ENCODE measurements at regions not wholly inside any gene's neighbourhood (a gene's known extent, or its start where the extent isn't known, plus 50 kb on each side); places are given as distances from the start of the nearest gene placed in this dataset.
A peak's percentile ranks its signal among the peaks of the same experiment; 100 is the strongest.
"Not testable (repeated sequence)": the region's sequence is repeated elsewhere in the genome, so short reads cannot be mapped to it uniquely, and the experiment has no call there.

DNA sequence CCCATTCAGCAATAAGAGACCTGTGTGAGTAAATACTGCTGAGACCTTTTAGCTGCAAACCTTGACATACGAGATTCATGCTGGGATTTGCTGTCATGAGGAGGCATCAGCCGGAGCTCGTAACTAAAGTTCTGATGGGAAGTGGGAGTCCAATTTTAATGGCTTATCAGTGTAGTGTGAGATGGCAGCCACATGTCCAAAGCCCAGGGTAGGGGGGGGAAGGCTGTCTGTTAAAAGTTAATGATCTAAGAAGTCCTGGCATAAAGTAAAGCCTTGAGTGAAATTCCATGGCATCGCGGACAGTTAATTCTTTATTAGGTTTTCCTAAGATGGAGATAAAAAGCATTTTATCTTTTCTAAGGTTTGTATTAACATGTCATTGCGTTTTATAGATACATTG is 240.0 kb downstream of the AACS start:
- no peak for DNase-seq (ENCODE audit: low read depth in 2 of 2)

DNA sequence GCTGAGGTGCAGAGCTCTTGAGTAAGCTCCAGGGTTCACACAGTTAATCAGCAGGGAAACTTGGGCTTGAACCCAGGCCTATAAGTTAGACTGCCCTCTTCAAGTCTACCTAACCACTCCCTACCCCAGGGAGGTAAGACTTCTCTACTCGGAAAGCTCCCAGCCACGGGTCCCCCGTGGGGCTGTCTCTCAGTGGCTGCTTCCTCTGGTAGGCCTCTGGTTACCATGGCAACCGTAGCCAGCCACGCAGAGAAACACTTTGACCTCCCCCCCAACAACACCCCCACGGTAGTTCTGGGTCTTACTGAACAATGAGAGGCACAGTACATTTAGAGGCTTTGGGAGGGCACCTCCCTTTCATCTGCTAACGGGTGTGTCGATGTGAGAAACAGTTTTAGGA is 245.2 kb downstream of the AACS start:
- no peak for DNase-seq (ENCODE audit: low read depth in 2 of 2)

DNA sequence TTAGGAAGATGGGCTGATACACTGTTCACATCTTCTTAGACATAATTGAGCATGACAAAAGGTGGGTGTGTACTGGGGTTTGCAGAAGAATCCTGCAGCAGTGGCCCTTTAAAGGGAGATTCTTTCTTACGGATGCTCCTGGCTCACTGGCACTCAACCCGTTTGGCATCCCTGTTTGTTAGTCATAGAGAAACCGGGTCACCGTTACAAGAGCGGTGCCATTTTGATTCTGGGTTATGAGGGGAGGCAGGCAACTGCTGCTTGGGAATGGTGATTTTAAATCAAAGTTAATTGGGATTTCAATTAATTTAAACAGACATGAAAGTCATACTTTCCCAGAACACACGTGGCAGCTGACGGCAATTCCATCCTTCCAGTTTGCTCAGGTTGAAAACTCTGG is 245.8 kb downstream of the AACS start:
- no peak for DNase-seq (ENCODE audit: low read depth in 2 of 2)

DNA sequence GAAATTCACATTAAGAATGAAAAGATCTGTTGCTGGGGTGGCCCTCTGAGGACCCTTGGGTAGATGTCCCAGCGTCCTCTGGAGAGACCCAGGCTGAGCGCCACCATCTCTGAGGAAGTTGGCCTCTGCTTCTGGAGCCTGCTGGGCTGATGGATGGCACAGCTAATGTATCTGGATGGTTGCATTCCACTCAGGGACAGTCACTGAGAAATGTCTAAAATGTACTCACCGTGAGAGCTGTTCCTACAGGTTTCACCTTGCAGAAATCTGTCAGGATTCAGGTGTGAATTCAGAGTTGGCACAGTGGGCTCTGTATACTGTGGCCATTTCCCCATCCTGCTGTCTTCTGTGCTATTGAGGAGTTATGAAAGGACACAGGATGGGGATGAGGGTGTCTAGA is 247.2 kb downstream of the AACS start:
- no peak for DNase-seq (ENCODE audit: low read depth in 2 of 2)

DNA sequence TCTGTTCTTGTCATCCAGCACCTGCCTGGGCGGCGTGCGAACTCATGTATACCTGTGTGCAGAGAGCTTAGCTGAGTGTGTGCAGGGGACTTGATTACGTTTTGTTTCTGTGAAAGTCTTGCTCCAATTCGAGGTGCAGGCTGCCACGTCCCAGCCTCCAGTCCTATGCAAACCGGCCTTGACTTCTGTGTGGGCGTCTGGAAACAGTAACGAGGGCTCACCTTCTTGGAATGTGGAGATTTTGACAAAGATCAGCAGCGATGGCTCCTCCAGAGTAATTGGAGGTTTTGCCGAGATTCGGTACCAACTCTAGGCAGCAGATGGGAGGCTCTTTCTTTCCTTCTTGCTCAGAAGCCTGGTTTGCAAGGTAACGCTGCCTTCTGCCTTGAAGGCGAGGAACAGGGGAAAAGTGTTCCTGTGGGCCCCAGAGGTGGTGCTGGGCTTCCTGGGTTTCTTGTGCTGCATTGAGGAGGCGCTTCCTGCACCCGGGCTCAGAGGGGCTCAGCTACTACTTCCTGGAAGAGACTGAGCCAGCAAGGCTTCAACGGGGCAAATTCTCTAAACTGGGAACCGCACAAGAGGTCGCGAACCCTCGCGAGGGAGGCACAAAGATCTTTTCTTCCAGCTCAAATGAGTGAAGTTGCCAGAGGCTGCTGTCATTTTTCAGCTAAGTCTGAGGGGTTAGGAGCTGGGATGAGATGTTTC is 249.0 kb downstream of the AACS start:
- DNase-seq (ENCODE audit: low read depth in 2 of 2) = no peak

DNA sequence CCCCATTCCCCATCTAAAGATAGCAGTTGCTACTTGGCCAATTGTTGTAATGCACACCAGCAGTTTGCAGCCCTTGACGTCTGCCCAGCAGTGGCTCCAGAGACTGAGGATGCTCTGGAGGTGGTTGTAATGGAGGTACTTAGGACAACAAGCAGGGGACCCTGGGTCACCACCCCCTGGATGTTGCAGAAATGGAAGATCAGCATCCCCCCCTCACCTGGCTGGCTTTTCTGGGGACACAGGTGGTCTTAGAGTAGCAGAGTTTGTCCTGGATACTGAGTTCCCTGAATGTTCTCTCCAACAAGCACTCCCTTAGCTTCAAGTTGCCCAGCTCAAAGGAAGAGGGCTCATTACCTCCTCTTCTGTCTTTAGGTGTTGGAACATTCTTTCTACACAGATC is 250.5 kb downstream of the AACS start:
- DNase-seq (ENCODE audit: low read depth in 2 of 2) = no peak

DNA sequence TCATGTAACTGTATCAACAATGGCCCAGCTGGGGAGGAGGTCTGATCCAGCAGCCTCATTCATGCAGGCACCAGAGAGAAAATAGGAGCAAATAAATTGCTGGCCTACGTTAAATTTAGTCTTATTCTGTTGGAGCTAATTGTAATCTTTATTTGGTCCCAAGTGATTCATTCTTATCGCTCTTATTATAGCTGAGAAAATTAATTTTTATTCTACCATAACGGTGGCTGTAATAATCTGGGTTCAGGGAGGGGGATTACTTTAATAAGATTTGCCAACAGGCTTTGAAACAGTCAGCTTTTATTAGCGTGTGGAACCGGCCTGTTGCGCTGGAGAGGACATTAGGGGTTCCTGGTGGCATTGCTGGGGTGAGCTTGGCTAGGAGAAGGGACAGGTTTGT is 254.9 kb downstream of the AACS start:
- no peak for DNase-seq (ENCODE audit: low read depth in 2 of 2)

DNA sequence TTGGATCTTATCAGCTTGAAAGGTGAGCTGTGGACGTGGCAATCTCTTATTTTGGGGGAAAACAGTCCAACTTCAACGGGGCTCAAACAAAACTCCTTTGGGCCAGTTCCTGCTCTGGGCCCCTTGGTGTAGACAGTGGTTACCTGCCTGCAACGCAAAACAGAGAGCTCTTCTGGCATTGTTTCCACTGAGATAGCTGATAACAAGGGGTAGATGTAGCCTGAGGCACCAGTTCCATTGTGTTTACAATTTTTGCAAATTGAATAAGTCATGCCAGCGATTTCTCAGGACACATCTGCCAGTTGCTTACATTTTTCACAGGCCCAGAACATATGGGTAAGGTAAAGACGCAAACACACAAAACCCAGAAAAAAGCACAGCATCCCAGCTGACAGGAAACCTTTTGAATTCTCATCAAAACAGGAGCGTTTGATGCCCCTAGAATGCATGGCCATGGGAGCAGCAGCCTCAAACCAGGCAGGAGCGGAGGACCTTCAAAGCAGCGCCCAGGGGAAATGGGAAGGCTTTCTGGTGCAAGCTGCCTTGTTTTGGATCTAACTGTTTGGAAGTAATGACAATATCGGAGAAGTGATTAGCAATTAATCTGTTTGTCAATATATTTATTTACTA is 259.7 kb downstream of the AACS start:
- no peak for DNase-seq (ENCODE audit: low read depth in 2 of 2)

DNA sequence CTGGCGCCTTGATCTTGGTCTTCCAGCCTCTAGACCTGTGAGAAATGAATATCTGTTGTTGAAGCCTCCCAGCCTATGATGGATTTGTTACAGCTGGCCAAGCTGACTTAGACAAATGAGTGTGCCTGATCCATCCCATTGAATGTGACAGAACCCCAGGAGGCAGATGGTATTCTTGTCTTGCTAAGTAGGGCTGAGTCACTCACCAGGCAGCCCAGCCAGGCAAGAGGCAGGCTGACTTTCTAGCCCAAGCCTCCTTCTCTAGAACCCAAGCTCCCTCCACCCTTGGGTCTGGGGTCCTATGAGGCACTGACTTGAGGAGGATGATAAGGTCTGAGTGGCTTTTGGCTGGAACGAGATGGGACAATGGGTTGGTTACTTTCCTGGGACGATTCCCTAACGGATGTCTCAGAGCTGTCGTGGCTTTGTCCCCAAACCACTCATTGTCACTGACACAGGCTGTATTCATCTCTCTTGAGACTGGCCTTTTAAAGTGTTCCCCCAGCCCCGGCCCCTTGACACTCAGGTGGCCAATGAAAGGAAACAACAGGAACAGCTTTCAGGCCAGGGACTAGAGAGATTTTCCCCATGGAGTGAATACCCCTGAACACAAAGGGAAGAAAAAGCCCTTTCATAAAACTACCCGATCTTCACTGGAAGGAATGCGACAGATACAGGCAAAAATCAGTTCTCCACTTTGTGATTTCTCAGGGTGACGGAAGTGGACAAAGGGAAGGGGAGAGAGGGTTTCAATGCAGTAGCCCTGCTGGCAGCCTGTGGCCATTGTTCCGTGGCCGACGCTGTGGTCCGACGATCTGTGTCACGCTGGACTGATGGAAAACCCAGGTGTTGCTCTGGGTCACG is 264.2 kb downstream of the AACS start:
- no peak for DNase-seq (ENCODE audit: low read depth in 2 of 2)

DNA sequence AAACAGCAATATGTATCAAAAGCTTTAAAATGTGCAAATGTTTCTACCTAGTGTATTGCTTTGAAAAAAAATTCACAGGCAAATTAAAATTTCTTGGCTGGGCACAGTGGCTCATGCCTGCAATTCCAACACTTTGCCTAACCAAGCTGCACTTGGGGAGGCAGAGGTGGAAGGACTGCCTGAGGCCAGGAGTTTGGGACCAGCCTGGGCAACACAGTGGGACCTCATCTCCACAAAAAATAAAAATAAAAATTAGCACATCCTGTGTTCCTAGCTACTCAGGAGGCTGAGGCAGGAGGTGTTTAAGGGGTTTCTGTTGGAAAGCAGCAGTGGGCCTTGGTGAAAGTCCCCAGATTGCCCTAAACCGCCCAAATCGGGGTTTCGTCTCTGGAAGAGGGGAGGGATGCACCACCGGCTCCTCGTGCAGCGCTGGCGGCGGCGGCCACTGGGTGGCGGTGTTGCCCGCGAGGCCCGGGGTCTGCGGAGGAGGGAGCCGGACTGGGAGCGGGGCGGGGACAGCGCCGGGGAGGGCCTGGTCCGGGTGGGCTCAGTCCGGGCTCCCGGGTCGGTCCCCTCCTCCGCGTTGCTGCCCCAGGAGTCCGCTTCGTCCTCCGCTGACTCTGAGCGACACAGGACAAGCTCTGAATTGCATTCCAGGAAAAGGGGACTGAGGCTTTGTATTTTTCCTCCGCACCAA is 265.6 kb downstream of the AACS start:
- DNase-seq (ENCODE audit: low read depth in 2 of 2) = peak in 1 of 2 donors; percentile 29

DNA sequence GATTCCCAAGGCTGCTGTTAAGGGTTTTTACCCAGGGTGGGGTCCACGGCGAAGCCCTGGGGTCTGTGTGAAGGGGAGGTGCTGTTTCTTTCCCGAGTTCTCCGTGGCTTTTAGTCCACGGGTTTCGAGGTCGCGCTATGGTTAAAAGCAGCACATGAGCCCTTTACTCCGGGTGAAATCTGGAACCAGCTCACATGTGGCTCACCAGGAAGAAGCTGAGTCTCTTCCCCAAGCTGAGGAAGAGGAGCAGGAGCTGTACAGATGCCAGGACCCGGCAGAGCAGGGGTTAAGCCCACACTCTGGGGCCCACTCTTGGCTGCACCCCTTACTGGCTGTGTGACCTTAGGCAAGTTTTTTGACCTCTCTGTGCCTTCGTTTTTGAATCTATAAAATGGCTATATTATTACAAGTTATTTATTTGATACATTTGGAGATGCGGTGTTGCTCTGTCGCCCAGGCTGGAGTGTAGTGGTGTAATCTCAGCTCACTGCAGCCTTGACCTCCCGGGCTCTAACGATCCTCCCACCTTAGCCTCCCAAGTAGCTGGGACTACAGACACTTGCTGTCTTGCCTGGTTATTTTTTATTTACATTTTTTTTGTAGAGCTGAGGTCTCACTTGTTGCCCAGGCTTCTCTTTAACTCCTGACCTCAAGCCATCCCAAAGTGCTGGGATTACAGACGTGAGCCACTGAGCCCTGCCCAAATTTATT is 266.3 kb downstream of the AACS start:
- DNase-seq (ENCODE audit: low read depth in 2 of 2) = no peak

DNA sequence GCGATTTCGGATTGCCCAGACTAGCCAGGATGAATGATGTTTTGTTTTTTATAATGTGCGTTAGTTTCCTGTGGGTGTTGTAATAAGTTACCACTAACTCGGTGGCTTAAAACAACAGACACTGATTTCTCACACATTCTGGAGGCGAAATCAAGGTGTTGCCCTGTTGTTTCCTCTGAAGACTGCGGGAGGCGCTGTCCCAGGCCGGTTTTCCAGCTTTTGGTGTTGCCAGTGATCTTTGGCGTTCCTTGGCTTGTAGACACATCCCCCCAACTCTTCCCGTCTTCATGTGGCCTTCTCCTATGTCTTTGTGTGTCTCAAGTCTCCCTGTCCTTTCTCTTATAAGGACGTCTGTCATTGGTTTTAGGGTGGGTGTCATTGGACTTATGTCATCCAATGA is 267.7 kb downstream of the AACS start:
- DNase-seq (ENCODE audit: low read depth in 2 of 2) = no peak

DNA sequence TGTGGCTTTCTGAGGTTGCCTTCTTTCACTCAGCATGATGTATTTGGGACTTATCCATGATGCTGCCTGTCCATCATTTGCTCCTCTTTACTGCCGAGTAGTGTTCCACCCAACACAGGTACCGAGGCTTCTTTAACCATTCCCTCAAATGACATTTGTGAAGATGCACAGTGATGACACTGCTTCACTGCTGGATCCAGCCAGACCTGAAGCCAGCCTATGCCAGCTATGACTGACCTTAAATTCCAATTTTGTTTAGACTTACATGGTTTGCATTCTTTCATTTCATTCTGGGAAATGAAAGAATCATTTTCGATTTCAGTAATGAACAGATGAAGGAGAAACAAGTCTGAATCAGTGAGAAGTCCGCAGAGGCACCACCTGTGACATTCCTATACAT is 271.0 kb downstream of the AACS start:
- DNase-seq (ENCODE audit: low read depth in 2 of 2) = no peak

DNA sequence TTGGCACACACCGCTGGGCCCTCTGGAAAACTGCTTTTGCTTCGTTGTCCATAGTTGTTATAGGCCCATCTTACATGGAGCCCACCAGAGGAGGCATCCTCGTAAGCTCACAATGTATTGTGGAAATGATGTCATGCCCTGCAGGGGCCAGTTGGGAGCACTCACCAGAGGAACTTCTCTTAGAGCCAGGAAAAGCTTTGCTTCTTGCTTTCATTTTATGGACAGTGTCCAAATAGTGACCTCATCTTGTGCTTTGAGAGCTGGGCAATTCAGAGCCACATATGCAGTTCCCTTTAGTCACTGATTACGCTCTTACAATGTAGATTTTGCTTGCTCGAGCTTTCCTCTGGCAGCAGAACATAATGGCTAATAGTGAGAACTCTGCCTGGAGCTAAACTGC is 275.6 kb downstream of the AACS start:
- peak; percentile 11 to 52 for DNase-seq (ENCODE audit: low read depth in 2 of 2)

DNA sequence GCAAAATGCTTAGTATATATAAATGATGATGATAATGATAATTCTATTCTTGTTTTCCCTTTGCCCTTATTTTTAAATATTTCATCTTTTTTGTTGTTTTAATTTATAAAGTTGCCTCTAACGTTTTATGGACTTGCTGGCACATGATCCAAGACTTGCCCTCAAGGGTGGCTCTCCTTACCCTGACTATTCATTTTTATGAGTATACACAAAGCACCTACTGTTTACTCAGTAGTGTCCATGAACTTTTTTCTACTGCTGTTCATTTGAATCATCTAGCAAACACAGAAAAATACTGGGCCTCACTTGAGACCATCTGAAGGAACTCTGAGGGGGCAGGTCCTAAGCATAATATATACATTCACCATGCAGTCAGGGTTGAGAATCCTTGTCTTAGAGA is 276.2 kb downstream of the AACS start:
- no peak for DNase-seq (ENCODE audit: low read depth in 2 of 2)

DNA sequence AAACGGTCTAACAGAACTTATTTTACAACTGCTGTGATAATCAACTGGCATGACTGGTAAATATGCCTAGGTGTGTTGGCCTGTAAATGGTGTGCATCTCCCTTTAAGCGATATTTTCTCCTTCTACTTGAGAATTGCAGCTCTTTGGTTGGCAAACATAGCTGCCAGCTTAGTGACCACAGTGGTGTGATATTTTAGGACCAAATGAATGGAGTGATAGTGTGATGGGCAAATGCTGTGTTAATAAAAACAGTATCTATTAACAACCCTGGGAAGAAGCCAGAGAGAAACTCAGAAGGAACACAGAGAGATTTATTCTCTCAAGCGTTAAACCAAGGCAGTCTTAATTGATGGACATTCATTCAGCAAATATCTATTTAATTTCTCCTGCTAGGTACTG is 278.4 kb downstream of the AACS start:
- no peak for DNase-seq (ENCODE audit: low read depth in 2 of 2)

DNA sequence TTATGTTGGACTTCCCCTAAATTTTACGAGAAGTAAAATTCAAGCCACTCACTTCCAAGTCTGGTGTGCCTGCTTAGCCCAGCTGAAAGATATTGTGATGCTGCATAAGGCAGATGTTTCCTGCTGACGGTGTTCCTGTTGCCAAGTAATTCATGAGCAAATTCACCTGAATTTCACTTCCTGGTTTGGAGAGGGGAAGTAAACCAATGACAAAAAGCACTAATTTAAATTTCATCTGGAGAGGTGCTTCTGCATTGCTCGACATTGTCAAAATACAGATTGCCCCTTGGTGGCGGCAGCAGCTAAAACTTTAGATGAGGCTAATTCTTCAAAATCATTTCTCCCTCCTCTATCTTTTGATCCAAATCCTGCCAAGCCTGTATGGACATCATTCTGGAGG is 281.1 kb downstream of the AACS start:
- no peak for DNase-seq (ENCODE audit: low read depth in 2 of 2)

DNA sequence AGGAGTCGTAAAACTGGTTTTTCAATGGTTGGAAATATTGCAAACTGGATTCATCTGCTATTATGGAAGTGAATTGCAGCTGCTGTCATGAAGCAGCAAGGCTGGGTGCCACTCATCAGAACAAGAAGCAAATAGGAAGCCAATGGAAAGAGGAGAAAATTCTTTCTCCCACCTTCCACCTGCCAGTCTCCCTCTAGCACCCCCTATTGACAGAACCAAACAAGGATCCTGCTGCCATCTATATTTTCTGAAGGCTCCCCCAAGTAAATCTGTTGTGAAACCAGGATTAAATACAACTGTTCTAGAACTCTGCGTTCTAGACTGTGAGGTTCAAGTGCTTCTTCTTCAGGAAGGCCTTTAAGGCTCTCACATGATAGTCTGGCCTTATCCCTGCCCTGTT is 286.6 kb downstream of the AACS start:
- no peak for DNase-seq (ENCODE audit: low read depth in 2 of 2)

DNA sequence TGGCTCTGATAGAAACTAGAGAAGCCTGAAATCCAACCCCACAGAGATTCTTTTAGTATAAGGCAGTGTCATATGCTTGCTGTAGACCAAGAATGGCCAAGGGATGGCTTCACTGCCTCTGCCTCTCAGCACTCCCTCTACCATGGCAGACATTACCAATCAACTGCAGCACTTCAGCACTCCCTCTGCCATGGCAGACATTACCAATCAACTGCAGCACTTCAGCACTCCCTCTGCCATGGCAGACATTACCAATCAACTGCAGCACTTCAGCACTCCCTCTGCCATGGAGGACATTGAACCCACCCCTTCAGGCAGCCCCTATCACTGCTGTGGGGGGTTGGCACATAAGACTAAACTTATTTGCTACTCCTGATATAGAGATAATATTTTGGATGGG is 287.8 kb downstream of the AACS start:
- DNase-seq (ENCODE audit: low read depth in 2 of 2) = not testable (repeated sequence)

DNA sequence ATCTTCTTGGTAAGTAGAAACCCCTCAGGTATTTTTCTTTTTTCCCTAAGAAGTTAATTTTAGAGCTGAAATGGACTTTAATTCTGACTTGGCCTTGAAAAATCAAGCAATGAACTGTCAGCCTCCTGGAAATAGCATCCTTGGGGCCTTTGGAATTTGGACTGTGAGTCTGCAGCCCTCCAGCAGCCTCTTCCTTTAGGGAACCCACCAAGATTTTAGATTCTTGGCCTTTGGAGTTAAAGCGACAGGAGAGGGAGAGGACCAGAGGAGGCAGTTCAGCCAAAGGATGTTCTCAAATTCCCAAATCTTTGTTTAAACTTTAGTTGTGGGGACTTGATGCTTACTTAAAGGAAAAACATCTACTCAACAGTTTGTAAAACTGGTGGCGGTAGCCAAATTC is 288.6 kb downstream of the AACS start:
- no peak for DNase-seq (ENCODE audit: low read depth in 2 of 2)

DNA sequence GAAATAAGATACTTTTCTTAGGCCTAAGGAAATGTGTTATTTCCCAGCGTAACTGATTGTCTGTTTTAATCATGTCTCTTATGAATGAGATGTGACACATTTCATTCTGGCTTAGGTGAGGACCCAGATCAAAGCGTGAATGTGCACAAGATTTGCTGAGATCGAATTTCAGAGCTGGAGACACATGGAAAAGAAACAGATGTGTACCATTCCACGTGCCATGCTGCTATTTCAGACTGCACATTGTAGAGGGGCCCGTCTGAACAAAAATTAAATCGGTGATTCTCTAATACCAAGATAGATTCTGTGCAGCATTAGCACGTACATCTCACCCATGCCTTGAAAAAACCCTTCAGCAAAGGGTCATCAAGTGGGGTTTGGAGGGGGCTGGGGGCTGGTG is 290.4 kb downstream of the AACS start:
- no peak for DNase-seq (ENCODE audit: low read depth in 2 of 2)

DNA sequence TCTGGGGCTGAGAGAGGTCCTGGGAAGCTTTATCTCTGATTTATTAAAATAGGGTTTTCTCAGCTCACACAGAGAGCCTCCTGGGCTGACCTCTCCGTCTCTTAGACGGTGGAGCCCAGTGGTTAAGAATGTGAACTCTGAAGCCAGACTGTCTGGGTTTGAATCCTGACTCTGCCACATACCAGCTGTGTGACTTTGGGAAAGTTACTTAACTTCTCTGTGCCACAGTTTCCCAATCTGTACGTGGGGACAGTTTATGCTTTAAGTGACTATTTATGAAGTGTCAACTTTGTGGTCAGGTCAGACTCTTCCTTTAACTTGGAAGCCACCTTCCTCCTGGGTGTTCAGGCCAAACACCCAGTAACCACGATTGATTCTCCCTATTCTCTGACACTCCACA is 290.9 kb downstream of the AACS start:
- no peak for DNase-seq (ENCODE audit: low read depth in 2 of 2)
